ENCODE measurements at regions not wholly inside any gene's neighbourhood (a gene's known extent, or its start where the extent isn't known, plus 50 kb on each side); places are given as distances from the start of the nearest gene placed in this dataset.

GRCh38 chr21:16185766-16186165, 456.0 kb downstream of the USP25 start:
- peak; percentile 77 for DNase-seq (ENCODE audit: low read depth, low spot score)
- in situ Hi-C loops (cut with HindIII; ENCODE audit: low pct_unique_long_range_greater_than_20kb, low sequenced_read_pairs) = loop anchor here (25.0 kb wide), 1 partner anchor 102 kb away; no protein-coding TSS in a partner anchor

- in situ Hi-C loops (cut with HindIII; ENCODE audit: low pct_unique_long_range_greater_than_20kb, low sequenced_read_pairs) = loop anchor here (25.0 kb wide), 1 partner anchor 101 kb away; no protein-coding TSS in a partner anchor
- DNase-seq (ENCODE audit: low read depth, low spot score) = peak; percentile 45
Observed at GRCh38 chr21:16186742-16187141, 457.0 kb downstream of the USP25 start.

DNA sequence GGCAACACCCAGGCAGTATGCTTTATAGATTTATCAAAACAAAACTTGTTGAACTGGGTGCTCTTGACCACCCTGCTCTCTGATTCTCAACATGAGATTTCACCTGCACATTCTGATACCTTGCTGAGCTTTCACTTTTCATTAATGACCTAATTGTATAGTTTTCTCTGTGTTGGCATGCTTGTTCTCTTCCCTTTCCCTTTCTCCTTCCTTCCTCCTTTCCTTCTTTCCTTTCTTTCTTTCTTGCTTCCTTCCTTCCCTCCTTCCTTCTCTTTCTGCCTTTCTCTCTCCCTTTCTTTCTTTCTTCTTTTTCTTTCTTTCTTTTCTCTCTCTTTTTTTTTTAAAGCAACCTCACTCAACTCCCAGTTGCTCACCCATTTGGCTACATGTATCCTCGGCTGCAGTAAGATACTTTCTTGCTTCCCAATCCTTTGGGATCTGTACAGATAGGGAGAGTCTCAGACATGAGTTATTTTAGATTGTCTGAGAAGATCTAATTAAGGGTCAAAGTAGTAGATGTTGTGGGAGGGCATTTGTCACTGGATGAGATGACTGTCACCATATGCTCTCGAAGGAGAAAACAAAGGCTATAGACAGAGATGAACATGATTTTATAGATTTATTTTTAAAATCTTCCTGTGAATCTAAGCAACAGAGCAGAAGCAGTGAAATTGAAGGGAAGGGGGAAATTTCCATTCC, 458.0 kb downstream of the USP25 start:
- no peak for DNase-seq (ENCODE audit: low read depth, low spot score)
- in situ Hi-C loops (cut with HindIII; ENCODE audit: low pct_unique_long_range_greater_than_20kb, low sequenced_read_pairs) = loop anchor here (25.0 kb wide), 1 partner anchor 100 kb away; no protein-coding TSS in a partner anchor

- in situ Hi-C loops (cut with HindIII; ENCODE audit: low pct_unique_long_range_greater_than_20kb, low sequenced_read_pairs) = loop anchor here (25.0 kb wide), 1 partner anchor 94 kb away; no protein-coding TSS in a partner anchor
- no peak for DNase-seq (ENCODE audit: low read depth, low spot score)
Observed at GRCh38 chr21:16192902-16193301, 463.1 kb downstream of the USP25 start.

DNA sequence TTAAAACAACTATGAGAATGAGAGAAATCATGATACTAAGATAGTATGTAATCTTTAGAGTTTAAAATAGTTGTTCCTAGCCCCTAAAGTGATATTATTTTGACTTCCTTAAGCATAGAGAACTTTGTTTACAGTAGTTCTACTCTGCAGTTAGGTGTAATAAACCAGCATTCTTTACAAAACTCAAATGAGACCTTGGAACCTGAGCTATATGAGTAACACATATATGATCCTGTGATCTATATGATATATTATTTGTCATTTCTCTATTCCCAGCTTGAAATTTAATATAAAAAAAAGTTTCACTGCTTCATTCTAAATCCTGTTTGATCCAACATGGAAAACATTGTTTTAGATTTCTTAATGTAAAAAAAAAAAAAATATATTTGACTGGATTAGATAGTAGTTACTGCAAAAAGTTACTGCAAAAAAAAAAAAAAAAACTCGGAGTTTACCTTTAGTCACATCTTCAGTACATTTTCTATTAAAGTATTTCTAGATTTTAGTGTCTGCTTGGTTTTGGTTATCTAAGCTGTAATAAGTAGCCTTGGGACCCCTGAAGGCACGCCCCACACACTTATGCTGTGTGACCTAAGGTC, 463.8 kb downstream of the USP25 start:
- in situ Hi-C loops (cut with HindIII; ENCODE audit: low pct_unique_long_range_greater_than_20kb, low sequenced_read_pairs) = loop anchor here (25.0 kb wide), 1 partner anchor 94 kb away; no protein-coding TSS in a partner anchor

DNA sequence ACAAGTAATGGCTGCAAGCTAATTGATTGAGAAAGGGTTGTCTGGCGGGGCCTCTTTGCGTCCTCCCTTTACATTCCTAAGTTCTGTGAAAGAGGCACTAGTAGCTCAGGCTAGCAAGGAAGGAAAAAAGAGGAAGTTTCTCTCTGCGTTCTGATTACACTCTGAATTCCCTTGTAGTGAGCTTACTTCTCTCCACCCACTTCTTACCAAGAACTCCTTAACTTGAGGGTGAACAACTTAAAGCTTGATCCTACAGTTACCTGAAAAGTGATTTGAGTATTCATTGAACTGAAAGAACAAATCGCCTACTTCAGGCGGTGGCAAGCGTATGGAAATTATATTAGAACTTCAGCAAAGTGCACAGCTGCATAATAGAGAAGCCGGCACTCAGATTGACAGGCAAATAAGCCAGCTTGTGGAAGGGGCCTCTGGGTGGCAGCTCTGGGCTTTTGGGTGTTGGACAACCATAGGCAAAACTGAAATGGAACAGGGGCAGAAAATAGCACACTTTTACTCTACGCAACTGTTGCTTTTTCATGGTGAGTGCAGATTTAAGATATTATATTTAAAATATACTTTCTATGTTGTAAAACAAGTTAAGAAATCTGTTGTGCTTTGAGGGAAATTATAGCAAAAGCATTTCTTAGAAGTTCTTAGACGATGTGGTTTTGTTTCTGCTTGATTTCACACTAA, 464.5 kb downstream of the USP25 start:
- in situ Hi-C loops (cut with HindIII; ENCODE audit: low pct_unique_long_range_greater_than_20kb, low sequenced_read_pairs) = loop anchor here (25.0 kb wide), 1 partner anchor 93 kb away; no protein-coding TSS in a partner anchor
- DNase-seq (ENCODE audit: low read depth, low spot score) = peak; percentile 85

More for the DNA sequence above, 463.8 kb downstream of the USP25 start:
- DNase-seq (ENCODE audit: low read depth, low spot score) = no peak

- DNase-seq (ENCODE audit: low read depth, low spot score) = peak; percentile 66
- in situ Hi-C loops (cut with HindIII; ENCODE audit: low pct_unique_long_range_greater_than_20kb, low sequenced_read_pairs) = loop anchor here (25.0 kb wide), 1 partner anchor 92 kb away; no protein-coding TSS in a partner anchor
Observed at GRCh38 chr21:16194788-16195537, 465.2 kb downstream of the USP25 start.

DNA sequence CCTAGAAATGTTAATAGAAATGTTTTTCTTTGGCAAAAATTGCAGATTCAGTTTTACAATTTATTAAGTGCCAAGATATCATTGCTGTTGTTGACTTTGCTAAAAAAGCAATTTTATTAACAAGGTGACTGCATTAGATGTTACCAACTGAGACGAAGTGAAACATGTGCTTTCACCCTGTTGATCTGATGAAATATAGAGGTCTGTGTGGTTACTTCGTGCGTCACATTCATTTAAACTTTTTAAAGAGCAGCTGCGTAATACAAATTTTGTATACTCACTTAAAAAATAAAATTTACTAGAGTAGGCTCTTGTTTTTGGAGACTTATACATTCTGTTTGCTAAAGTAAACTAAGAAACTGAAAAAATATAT, 465.7 kb downstream of the USP25 start:
- peak; percentile 66 for DNase-seq (ENCODE audit: low read depth, low spot score)
- in situ Hi-C loops (cut with HindIII; ENCODE audit: low pct_unique_long_range_greater_than_20kb, low sequenced_read_pairs) = loop anchor here (25.0 kb wide), 1 partner anchor 92 kb away; no protein-coding TSS in a partner anchor

DNA sequence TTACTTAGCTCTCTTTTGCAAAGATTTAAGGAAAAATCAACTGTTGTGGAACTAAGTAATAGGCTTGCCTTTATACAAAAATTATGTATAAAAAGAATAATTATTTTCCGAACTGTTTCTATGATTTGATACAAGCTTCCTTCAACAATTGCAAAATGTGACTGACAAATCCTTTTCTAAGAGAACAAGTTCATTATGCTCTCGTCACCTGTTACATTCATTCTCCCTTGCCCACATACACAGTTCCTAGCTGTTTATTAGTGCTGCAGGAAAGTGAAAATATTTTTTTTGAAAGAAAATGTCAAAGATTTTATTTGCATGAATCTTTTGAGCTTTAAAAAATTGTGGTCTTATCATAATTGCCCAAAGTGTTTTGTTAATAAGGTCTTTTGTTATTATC, 466.2 kb downstream of the USP25 start:
- in situ Hi-C loops (cut with HindIII; ENCODE audit: low pct_unique_long_range_greater_than_20kb, low sequenced_read_pairs) = loop anchor here (25.0 kb wide), 1 partner anchor 91 kb away; no protein-coding TSS in a partner anchor
- DNase-seq (ENCODE audit: low read depth, low spot score) = peak; percentile 13

GRCh38 chr21:16198546-16198945, 468.8 kb downstream of the USP25 start:
- in situ Hi-C loops (cut with HindIII; ENCODE audit: low pct_unique_long_range_greater_than_20kb, low sequenced_read_pairs) = loop anchor here (25.0 kb wide), 1 partner anchor 89 kb away; no protein-coding TSS in a partner anchor
- no peak for DNase-seq (ENCODE audit: low read depth, low spot score)

DNA sequence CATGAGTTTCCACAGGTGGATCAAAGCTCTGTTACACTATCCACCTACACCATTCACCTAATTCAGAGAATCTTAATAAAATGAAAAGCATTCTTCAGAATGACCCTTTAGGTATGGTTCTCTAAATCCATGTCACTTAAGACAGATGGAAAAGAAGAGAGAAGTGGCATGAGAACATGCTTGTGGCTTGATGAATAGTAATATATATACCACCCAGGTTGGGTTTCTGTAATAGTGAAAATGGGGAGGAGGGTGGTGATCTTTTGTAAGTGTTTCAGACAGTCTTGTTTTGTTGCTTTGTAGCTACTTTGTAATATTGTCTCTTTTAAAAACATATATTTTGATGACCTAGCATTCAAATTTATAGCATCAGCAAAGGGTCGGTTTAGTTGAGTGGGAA, 469.8 kb downstream of the USP25 start:
- DNase-seq (ENCODE audit: low read depth, low spot score) = no peak
- in situ Hi-C loops (cut with HindIII; ENCODE audit: low pct_unique_long_range_greater_than_20kb, low sequenced_read_pairs) = loop anchor here (25.0 kb wide), 1 partner anchor 88 kb away; no protein-coding TSS in a partner anchor

GRCh38 chr21:16201718-16202117, 471.9 kb downstream of the USP25 start:
- in situ Hi-C loops (cut with HindIII; ENCODE audit: low pct_unique_long_range_greater_than_20kb, low sequenced_read_pairs) = no loop called here
- DNase-seq (ENCODE audit: low read depth, low spot score) = no peak

- no peak for DNase-seq (ENCODE audit: low read depth, low spot score)
- in situ Hi-C loops (cut with HindIII; ENCODE audit: low pct_unique_long_range_greater_than_20kb, low sequenced_read_pairs) = no loop called here
Observed at GRCh38 chr21:16205527-16205926, 475.7 kb downstream of the USP25 start.

- in situ Hi-C loops (cut with HindIII; ENCODE audit: low pct_unique_long_range_greater_than_20kb, low sequenced_read_pairs) = no loop called here
- peak; percentile 62 for DNase-seq (ENCODE audit: low read depth, low spot score)
Observed at GRCh38 chr21:16211339-16212303, 481.8 kb downstream of the USP25 start.

DNA sequence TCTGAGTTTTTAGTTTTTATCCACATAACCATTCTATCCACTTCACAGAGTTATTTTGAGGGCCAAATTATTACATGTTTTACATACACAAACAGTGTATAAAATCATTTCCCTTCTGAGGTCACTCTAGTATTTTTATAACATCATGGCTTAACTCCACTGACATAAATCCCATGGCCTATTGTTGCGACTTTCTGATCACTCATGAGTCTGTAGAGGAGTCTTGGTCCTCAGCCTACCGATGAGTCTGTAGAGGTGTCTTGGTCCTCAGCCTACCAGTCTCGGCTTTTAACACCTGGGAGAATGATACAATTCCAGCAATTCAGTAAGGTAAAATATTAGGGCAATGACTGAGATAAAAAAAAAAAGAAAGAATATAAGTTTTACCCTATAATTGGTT, 483.7 kb downstream of the USP25 start:
- no peak for DNase-seq (ENCODE audit: low read depth, low spot score)
- in situ Hi-C loops (cut with HindIII; ENCODE audit: low pct_unique_long_range_greater_than_20kb, low sequenced_read_pairs) = no loop called here

- DNase-seq (ENCODE audit: low read depth, low spot score) = no peak
- in situ Hi-C loops (cut with HindIII; ENCODE audit: low pct_unique_long_range_greater_than_20kb, low sequenced_read_pairs) = no loop called here
Observed at GRCh38 chr21:16215193-16215592, 485.4 kb downstream of the USP25 start.

All from SK-MEL-5 (cell line).